Skeletal muscle cell (primary cell): ENCODE measurements at regions not wholly inside any gene's neighbourhood (a gene's known extent, or its start where the extent isn't known, plus 50 kb on each side); places are given as distances from the start of the nearest gene placed in this dataset.

ENCODE experiments used
- DNase-seq: peaks from one replicate; pipeline ENCODE4 v3.0.0-alpha.2; 2010; ENCODE audit warnings: low read depth
- H3K4me3 ChIP-seq: 2 replicates; pipeline ENCODE4 v1.5.1; 2011; ENCODE audit warnings: low read depth, mild to moderate bottlenecking, control low read depth, low read length, moderate library complexity

- no peak overlapping the region for H3K4me3 ChIP-seq
- DNase-seq = no peak
Observed at GRCh38 chr14:54087376-54087775, 130.8 kb upstream of the BMP4 start.

DNA sequence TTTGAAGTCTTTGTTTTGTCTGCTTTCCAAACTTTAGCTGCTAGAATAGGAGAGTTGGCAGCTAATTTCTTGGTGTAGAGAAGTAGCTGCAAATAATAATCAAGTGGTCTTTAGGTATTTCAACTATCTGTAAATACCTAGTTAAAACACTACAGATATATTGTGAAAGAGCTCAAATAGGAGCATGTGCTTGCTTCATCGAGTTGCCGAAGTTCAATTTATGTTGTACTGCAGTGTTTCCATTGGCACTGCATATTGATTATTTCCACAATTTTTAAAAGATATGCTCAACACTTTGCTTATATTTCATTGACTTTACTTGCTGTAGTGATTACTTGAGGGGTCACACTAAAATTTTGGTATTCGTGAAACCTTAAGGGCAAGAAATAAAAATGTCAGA is 131.6 kb upstream of the BMP4 start:
- DNase-seq = no peak
- H3K4me3 ChIP-seq = no peak overlapping the region

DNA sequence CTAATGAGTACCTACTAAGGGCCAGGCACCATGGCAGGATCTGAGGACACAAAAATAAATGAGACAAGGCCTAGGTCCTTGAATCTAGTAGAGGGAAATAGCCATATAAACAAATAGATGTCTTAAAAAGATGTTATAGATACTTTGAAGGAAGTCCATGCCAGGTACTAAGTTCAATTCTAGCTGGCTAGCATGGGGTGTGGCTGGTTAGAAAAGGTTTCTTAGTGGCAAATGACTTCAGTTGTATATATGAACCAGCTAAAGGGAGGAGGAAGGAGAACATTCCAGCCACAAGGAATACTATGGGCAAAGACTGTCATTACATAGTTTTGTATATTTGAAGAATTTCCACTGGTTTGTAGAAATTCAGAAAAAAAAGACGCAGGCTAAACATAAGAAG is 133.6 kb upstream of the BMP4 start:
- DNase-seq = no peak

DNA sequence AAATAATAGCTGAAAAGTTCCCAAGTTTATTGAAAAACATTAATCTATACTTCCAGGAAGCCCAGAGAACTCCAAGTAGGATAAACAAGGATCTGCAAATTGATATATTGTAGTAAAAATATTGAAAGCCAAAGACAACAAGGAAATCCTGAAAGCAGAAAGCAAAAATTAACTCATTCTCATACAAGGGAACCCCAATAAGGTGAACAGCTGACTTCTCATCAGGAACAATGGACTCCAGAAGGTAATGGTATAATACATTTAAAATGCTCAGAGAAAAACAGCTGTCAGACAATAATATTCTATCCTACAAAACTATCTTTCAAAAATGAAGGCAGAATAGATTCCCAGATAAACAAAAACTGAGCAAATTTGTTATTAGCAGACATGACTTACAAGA is 138.1 kb upstream of the BMP4 start:
- DNase-seq = no peak
- no peak overlapping the region for H3K4me3 ChIP-seq

More for the DNA sequence above, 133.6 kb upstream of the BMP4 start:
- no peak overlapping the region for H3K4me3 ChIP-seq

GRCh38 chr14:54098536-54098935 is 141.9 kb upstream of the BMP4 start:
- no peak for DNase-seq
- H3K4me3 ChIP-seq = no peak overlapping the region

- no peak overlapping the region for H3K4me3 ChIP-seq
- DNase-seq = no peak
Observed at GRCh38 chr14:54102051-54102456, 145.4 kb upstream of the BMP4 start.

DNA sequence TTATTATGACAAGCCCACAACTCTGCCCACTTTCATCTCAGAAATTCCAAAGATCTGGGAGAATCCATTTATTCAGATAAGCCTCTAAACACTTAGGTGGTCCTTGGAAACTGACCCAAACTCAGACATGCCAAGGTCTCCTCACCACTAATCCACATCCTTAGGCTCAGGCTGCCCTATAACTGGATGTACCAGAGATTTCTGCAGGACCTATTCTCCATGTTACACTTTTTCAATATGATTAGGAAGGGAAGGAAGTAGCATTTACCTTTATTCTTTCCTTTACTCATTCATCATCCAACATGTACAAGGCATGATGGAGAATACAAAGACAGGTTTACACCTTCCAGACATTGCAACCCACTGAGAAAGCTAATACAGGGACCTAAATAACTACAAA is 145.9 kb upstream of the BMP4 start:
- no peak for DNase-seq
- H3K4me3 ChIP-seq = no peak overlapping the region

- H3K4me3 ChIP-seq = no peak overlapping the region
- DNase-seq = no peak
Observed at GRCh38 chr14:54104601-54105145, 148.0 kb upstream of the BMP4 start.

DNA sequence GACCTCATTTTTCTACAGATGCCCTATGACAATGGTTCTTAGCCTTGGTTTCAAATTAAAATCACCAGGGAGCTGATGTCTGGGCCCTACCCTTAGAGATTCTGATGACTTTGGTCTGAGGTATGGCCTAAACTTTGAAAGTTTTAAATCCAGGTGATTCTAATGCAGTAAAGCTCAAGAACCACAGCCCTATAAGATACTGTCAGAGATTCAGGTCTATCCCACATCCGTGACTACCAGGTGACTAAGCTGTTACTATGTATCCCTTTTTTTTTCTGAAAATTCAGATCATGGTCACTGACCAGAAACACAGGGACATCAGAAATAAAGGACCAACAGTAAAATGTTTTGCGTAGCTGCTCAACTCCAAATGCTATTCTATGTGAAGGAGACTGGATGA is 148.8 kb upstream of the BMP4 start:
- H3K4me3 ChIP-seq = no peak overlapping the region
- no peak for DNase-seq

- H3K4me3 ChIP-seq = no peak overlapping the region
- no peak for DNase-seq
Observed at GRCh38 chr14:54105898-54106297, 149.3 kb upstream of the BMP4 start.

DNA sequence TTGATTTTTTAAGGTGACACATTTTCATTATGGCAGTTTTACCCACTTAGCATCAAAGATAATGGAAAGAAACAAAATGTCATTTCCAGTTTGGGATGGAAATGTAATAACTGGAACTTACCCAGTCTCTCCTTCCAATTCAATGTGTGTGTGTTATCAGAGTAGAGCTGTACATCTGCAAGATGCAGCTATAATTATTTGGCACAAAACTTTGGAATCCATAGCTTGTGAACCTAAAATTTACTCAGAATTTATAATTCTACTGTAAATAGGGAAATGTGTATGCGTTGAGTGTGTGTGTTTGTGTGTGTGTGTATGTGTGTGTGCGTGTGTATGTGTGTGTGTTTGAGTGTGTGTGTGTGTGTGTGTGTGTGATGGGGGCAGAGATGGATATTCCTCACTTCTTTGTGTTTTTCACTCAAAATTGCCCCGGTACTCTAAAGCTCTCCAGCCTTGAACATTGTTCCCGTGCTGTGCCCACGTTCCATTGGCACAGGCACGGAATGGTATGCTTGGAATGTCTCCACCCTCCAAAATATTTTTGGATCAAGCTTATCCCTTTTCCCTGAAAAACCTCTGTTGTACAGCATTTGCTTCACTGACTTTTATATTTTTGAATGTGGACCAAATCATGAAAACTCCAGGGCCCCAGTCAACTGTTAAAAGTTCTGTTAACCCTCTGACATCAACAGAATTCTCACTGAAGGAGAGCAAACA is 150.2 kb upstream of the BMP4 start:
- H3K4me3 ChIP-seq = no peak overlapping the region
- no peak for DNase-seq

DNA sequence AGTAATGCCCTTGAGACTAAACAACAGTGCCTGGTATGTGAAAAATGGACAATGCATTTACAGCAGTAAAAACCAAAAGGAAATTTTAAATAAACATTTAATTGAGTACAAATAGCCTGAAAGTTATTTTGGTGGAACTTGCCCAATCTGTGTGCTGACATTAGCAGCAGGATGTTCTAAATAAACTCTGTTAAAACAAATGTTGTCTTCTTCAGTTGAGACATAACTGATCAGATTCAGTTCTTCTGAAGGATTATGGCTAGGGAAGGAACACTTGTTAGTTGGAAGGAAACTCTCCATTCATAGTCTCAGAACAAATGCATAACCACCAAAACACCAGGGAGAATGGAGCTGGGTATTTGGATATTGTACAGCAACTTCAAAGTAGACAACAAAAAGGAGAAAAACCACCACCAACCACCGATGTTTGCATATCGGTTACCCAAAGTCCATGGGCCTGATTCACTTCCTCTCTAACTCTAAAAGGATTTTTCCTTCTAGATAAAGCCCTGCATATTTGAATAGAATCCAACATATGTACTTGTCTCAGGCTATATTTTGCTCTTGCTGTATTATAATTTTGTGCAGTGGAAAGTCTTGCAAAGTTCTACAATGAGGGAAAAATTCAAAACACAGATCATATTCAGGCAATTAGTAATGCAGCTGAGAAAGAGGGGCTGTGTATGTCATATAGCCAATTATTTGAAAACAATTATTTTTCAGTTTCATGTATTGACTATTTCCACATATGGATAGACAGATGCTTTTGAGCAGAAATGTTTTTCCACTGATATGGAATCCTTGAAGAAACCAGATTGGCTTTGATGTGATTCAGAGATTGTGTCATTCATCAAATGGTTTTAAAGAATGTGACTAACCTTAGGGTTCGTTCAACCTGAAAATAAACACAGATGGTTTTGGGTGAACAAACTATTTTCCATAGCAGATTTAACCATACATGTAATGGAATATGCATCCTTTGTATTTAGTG is 152.2 kb upstream of the BMP4 start:
- H3K4me3 ChIP-seq = no peak overlapping the region
- peak; percentile 31 for DNase-seq

GRCh38 chr14:54109521-54110120 is 153.0 kb upstream of the BMP4 start:
- no peak overlapping the region for H3K4me3 ChIP-seq
- DNase-seq = no peak

DNA sequence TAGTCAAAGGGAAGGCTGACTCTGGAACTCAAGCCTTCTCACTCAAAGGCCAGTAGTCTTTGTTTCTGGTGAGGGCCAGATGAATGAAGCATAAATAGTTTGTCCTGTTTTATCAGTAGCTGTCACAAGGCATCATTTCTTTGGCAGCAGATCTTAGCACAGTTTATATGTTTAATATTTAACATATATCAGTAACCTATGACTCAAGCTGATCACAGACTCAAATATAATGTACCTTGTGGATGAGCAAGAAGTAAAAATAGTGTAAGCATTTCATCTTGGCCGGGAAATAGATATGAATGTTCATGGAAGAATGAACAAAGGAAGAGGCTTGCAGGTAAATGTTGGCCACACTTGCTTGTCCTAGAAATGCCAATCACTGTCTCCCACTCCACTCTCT is 158.3 kb upstream of the BMP4 start:
- H3K4me3 ChIP-seq = no peak overlapping the region
- no peak for DNase-seq

DNA sequence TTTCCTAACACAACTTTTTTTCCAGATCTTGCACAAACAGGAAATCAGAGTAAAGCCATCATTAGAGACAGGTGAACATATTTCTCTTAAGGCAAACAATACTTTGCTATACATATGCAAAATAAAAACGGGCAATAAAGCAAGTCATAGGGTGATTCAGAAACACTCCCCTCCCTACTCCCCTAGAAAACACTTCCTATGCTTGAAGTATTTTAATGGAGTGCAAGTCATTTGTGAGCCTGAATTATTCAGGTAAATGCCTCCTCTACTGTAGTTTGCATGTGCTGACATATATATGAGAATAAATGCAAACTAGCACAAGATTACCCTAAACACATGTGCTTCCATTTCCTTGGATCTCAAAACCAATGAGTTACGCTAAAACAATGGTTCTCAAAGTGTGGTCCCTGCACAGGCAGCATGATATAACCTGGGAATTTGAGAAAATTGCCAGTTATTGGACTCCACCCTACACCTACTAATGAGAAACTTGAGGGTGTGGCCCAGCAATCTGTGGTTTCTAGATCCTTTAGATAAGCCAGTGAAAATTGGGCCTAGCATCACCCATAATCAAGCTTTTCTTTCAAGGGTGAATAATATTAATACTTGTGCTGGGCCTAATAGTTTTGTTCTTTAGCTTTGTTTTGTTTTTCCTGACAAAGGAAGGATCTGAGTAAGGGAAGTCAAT is 159.7 kb upstream of the BMP4 start:
- H3K4me3 ChIP-seq = no peak overlapping the region
- no peak for DNase-seq

GRCh38 chr14:54116972-54117371 is 160.3 kb upstream of the BMP4 start:
- no peak overlapping the region for H3K4me3 ChIP-seq
- DNase-seq = no peak

- H3K4me3 ChIP-seq = no peak overlapping the region
- no peak for DNase-seq
Observed at GRCh38 chr14:54117396-54117795, 160.8 kb upstream of the BMP4 start.

DNA sequence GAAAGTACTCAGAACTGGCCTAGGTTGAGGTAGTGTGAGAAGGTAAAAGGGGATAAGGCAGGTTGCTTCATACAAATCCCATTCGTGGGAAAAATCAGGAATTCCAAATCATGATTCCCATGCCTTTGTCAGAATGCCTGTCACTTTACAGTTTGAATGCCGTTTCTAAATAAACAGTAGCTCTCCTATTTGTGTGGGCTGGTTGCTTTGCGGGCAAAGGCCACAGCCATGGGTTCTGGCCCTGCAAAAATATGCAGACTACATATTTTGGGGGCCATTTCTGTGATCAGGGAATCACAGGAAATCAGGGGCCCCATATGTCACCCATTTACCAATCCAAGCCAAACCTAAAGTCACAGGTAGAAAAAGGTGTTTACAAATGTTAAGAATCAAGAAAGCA is 161.3 kb upstream of the BMP4 start:
- H3K4me3 ChIP-seq = no peak overlapping the region
- DNase-seq = no peak

DNA sequence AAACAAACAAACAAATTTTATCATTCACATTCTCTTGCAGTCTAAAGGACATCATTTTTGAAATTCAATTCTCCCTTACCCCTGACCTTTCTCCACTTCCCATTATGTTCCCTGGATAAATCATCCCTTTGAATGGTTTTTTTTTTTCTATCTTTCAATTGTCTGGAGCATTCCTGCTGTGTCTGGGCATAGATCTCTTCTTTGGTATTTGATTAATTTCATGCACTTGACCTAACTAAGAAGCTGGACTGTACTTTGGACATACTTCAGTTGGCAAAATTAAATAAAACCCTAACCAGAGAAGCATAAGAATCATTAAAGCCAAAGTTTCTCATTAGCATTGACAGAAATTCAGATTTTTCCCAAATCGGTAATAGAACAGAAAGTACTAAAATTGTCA is 163.6 kb upstream of the BMP4 start:
- no peak overlapping the region for H3K4me3 ChIP-seq
- DNase-seq = no peak
